HepG2 (cell line): ENCODE measurements at regions not wholly inside any gene's neighbourhood (a gene's known extent, or its start where the extent isn't known, plus 50 kb on each side); places are given as distances from the start of the nearest gene placed in this dataset.

Experiments used
- ATAC-seq: fragments of 200-7000 bp; cut with Tn5 transposase; 3 replicates; pipeline ENCODE4 v1.9.1; 2020; ENCODE audit warnings: mild to moderate bottlenecking, moderate library complexity
- BruUV-seq: library from RNA; stranded (reverse); fragments of 400-500 nt; replicated peaks from 2 replicates; lab custom pipeline; 2021; lab: Mats Ljungman, UMichigan
- CTCF ChIA-PET: fragments of 300-600 bp; formaldehyde crosslinking; extraction: SDS; loops from one replicate; lab custom pipeline; 2021; ENCODE audit warnings: low total read pairs, inconsistent platforms, low intra/inter-chr PET ratio; lab: Yijun Ruan, JAX
- POLR2A ChIA-PET: fragments of 350-600 bp; sonication (Branson Sonifier 250); formaldehyde crosslinking; loops from one replicate; lab custom pipeline; 2020; ENCODE audit warnings: antibody characterized with exemption, inconsistent platforms; lab: Yijun Ruan, JAX
- DNase-seq: peaks from one replicate; pipeline ENCODE4 v3.0.0-alpha.2; 2015; ENCODE audit warnings: low spot score
- FAIRE-seq: peaks from 3 replicates; lab custom pipeline; 2011; peaks lifted over from hg19 to GRCh38; lab: Jason Lieb, UNC
- H2AFZ ChIP-seq: one replicate; pipeline ENCODE4 v1.6.1; 2011; ENCODE audit warnings: low read length, inconsistent platforms
- H3K27ac ChIP-seq: fragments of 300-600 bp; 3 replicates; pipeline ENCODE4 v1.8.0; 2011; ENCODE audit warnings: mixed run types, mild to moderate bottlenecking, mixed read lengths, low read length, inconsistent platforms; ENCODE audit not compliant: insufficient read depth; ENCODE audit errors: extremely low read length
- H3K27me3 ChIP-seq, 2 experiments: fragments of 200-600 bp in 1 of 2; 2 replicates in 1 of 2; 3 replicates in 1 of 2; pipeline versions ENCODE4 v1.6.0 to v1.8.0; 2011; ENCODE audit warnings: low read length in 2 of 2, mild to moderate bottlenecking in 2 of 2, moderate library complexity in 2 of 2, inconsistent platforms in 1 of 2; ENCODE audit not compliant: insufficient read depth in 2 of 2, control insufficient read depth in 1 of 2
- H3K36me3 ChIP-seq, 2 experiments: fragments of 200-600 bp in 1 of 2; replicated peaks in 1 of 2; 2 replicates in 1 of 2; 3 replicates in 1 of 2; pipeline versions ENCODE4 v1.5.1 to v1.8.0; 2011; ENCODE audit warnings: low read length in 2 of 2, inconsistent platforms in 1 of 2; ENCODE audit not compliant: insufficient read depth in 2 of 2, control insufficient read depth in 1 of 2
- H3K4me1 ChIP-seq: 2 replicates; pipeline ENCODE4 v1.5.1; 2012; ENCODE audit warnings: low read length, inconsistent platforms; ENCODE audit not compliant: insufficient read depth
- H3K4me2 ChIP-seq: 2 replicates; pipeline ENCODE4 v1.6.0; 2011; ENCODE audit warnings: low read depth, low read length, inconsistent platforms
- H3K4me3 ChIP-seq, 3 experiments: fragments of 200-600 bp in 1 of 3; sonication (generic), shearing (Covaris generic) in 1 of 3; replicated peaks in 1 of 3; 2 replicates each; pipeline ENCODE4 v1.5.1; 2011 to 2016; ENCODE audit warnings: low read length in 3 of 3, inconsistent platforms in 2 of 3, low read depth in 2 of 3, mild to moderate bottlenecking in 2 of 3, control low read depth in 1 of 3, mixed read lengths in 1 of 3; ENCODE audit not compliant: insufficient read depth in 1 of 3
- H3K79me2 ChIP-seq: one replicate; pipeline ENCODE4 v1.6.1; 2011; ENCODE audit warnings: low read length, inconsistent platforms; ENCODE audit not compliant: insufficient read depth
- H3K9ac ChIP-seq: 2 replicates; pipeline ENCODE4 v1.6.0; 2011; ENCODE audit warnings: mild to moderate bottlenecking, low read depth, low read length, inconsistent platforms; ENCODE audit not compliant: insufficient read depth
- H3K9me3 ChIP-seq: 2 replicates; pipeline ENCODE4 v1.5.1; 2012; ENCODE audit warnings: mild to moderate bottlenecking, low read length
- H4K20me1 ChIP-seq: 2 replicates; pipeline ENCODE4 v1.6.0; 2011; ENCODE audit warnings: inconsistent platforms, mild to moderate bottlenecking, low read length, moderate library complexity; ENCODE audit not compliant: insufficient read depth
- AHR ChIP-seq: IDR thresholded peaks from 2 replicates; pipeline ENCODE4 v1.6.1; 2018; ENCODE audit warnings: missing genetic modification reagents, missing compliant biosample characterization
- ARNT ChIP-seq: fragments of 450-650 bp; IDR thresholded peaks from 2 replicates; pipeline ENCODE4 v1.6.1; 2017
- ATM ChIP-seq: fragments of 450-650 bp; IDR thresholded peaks from 2 replicates; pipeline ENCODE4 v1.7.1; 2017; ENCODE audit warnings: mild to moderate bottlenecking, borderline replicate concordance
- DPF2 ChIP-seq: sonication (generic); formaldehyde crosslinking; IDR thresholded peaks from 2 replicates; pipeline ENCODE4 v1.4.0; 2020; ENCODE audit warnings: mild to moderate bottlenecking, low read depth, missing genetic modification reagents, borderline replicate concordance
- EP300 ChIP-seq, 3 experiments: sonication (generic) in 1 of 3; formaldehyde crosslinking in 1 of 3; IDR thresholded peaks; 2 replicates each; pipeline versions ENCODE4 v1.5.1 to v1.6.1; 2011 to 2020; ENCODE audit warnings: low read depth in 2 of 3, low read length in 2 of 3, borderline replicate concordance in 1 of 3, improper control_type of control experiment in 1 of 3, mild to moderate bottlenecking in 1 of 3, missing genetic modification reagents in 1 of 3, moderate library complexity in 1 of 3
- JUN ChIP-seq: sonication (generic); formaldehyde crosslinking; IDR thresholded peaks from 2 replicates; pipeline ENCODE4 v1.4.0; 2020; ENCODE audit warnings: mild to moderate bottlenecking, missing genetic modification reagents
- MAX ChIP-seq: IDR thresholded peaks from 2 replicates; pipeline ENCODE4 v1.6.1; 2012; ENCODE audit warnings: inconsistent platforms
- SPEN ChIP-seq: sonication (generic); formaldehyde crosslinking; IDR thresholded peaks from 2 replicates; pipeline ENCODE4 v1.5.1; 2020; ENCODE audit warnings: low read depth, mild to moderate bottlenecking, missing genetic modification reagents
- SYNCRIP ChIP-seq: fragments of 200-400 bp; formaldehyde crosslinking; IDR thresholded peaks from 2 replicates; pipeline ENCODE4 v1.6.1; 2018; ENCODE audit warnings: mild to moderate bottlenecking, low read depth, low read length; ENCODE audit not compliant: insufficient read depth
- ZNF232 ChIP-seq: sonication (generic); formaldehyde crosslinking; IDR thresholded peaks from 2 replicates; pipeline ENCODE4 v1.4.0; 2020; ENCODE audit warnings: missing genetic modification reagents, borderline replicate concordance
- ZNF260 ChIP-seq: sonication (generic); formaldehyde crosslinking; IDR thresholded peaks from 2 replicates; pipeline ENCODE4 v1.4.0; 2020; ENCODE audit warnings: missing genetic modification reagents, low read depth, mild to moderate bottlenecking, borderline replicate concordance
- ZNF3 ChIP-seq: IDR thresholded peaks from 2 replicates; pipeline ENCODE4 v1.7.0; 2017; ENCODE audit warnings: inconsistent platforms
- ZNF318 ChIP-seq: sonication (generic); formaldehyde crosslinking; IDR thresholded peaks from 2 replicates; pipeline ENCODE4 v1.4.0; 2020; ENCODE audit warnings: mild to moderate bottlenecking, missing genetic modification reagents
- ZNF530 ChIP-seq: sonication (generic); formaldehyde crosslinking; IDR thresholded peaks from 2 replicates; pipeline ENCODE4 v1.5.0; 2020; ENCODE audit warnings: low read depth, mild to moderate bottlenecking, missing genetic modification reagents
- ZNF562 ChIP-seq: sonication (generic); formaldehyde crosslinking; IDR thresholded peaks from 2 replicates; pipeline ENCODE4 v1.8.0; 2022; ENCODE audit warnings: missing genetic modification reagents, borderline replicate concordance
- ZNF615 ChIP-seq: sonication (generic); formaldehyde crosslinking; IDR thresholded peaks from 2 replicates; pipeline ENCODE4 v1.5.0; 2020; ENCODE audit warnings: mild to moderate bottlenecking, missing genetic modification reagents, borderline replicate concordance
- ZNF740 ChIP-seq: sonication (generic); formaldehyde crosslinking; IDR thresholded peaks from 2 replicates; pipeline ENCODE4 v1.4.0; 2020; ENCODE audit warnings: missing genetic modification reagents
- WGBS: methylation state at CpG from one replicate; pipeline ENCODE4 v1.1.6; 2017; ENCODE audit warnings: low lambda C conversion rate; 5-methylcytosine and 5-hydroxymethylcytosine counted together
- in situ Hi-C: cut with HindIII; loops from 2 replicates; pipeline ENCODE4 v1.10.0; 2017; ENCODE audit warnings: low pct_unique_long_range_greater_than_20kb; ENCODE audit not compliant: extremely low pct_ligation_motif_present
- intact Hi-C: fragments of 100-400 bp; cut with micrococcal nuclease; formaldehyde crosslinking; loops from one replicate; pipeline ENCODE4 v1.10.0; 2022; ENCODE audit not compliant: unreplicated experiment

- TF ChIP-seq ZNF318 (CRISPR knock-in tag), result no peak
- TF ChIP-seq DPF2 (CRISPR knock-in tag), result no peak
Measured at GRCh38 chr12:61862986-61863385, 397.2 kb upstream of the USP15 start (continued).

GRCh38 chr12:61863811-61864210 is 396.4 kb upstream of the USP15 start:
- H3K27ac ChIP-seq, result no peak overlapping the region
- no peaks in the 10 kb centered on the region for H3K79me2 ChIP-seq
- no TSS peak for BruUV-seq
- H3K4me1 ChIP-seq, result no peaks in the 10 kb centered on the region
- in situ Hi-C loops, result no loop called here
- H3K27me3 ChIP-seq, result no peaks in the 10 kb centered on the region
- no peak overlapping the region for H2AFZ ChIP-seq
- H3K36me3 ChIP-seq, result no peaks in the 10 kb centered on the region
- H3K9me3 ChIP-seq, result no peaks in the 10 kb centered on the region
- ChIA-PET POLR2A (no interaction called here), CTCF (no interaction called here)
- ATAC-seq (no peak), FAIRE-seq (no peak), DNase-seq (no peak)
- intact Hi-C loops, result no loop called here
- WGBS, result 13% methylated on average over 6 of the region's 6 CpGs
- H3K4me2 ChIP-seq, result no peak overlapping the region
- H3K4me3 ChIP-seq, result no peak overlapping the region
- H4K20me1 ChIP-seq, result no peaks in the 10 kb centered on the region
- H3K9ac ChIP-seq, result no peak overlapping the region
- TF ChIP-seq EP300 (IDR thresholded peaks at IDR 0.05; ENCODE audit: low read depth in 2 of 2, low read length in 2 of 2), result no peak
- no peak for TF ChIP-seq EP300 (CRISPR knock-in tag; IDR thresholded peaks at IDR 0.05; ENCODE audit: borderline replicate concordance)
- no peak for TF ChIP-seq ZNF615 (CRISPR knock-in tag)
- no peak for TF ChIP-seq ZNF3 (CRISPR knock-in tag)
- TF ChIP-seq JUN (CRISPR knock-in tag), result no peak
- no peak for TF ChIP-seq ZNF530 (CRISPR knock-in tag)
- TF ChIP-seq SYNCRIP, result no peak
- TF ChIP-seq ZNF260, result no peak
- TF ChIP-seq ZNF740 (CRISPR knock-in tag), result no peak
- no peak for TF ChIP-seq MAX
- TF ChIP-seq AHR, result no peak
- no peak for TF ChIP-seq ATM
- TF ChIP-seq ARNT, result no peak
- TF ChIP-seq ZNF232 (CRISPR knock-in tag), result no peak
- TF ChIP-seq SPEN, result no peak
- TF ChIP-seq ZNF562 (CRISPR knock-in tag), result no peak
